ENCODE measurements at regions not wholly inside any gene's neighbourhood (a gene's known extent, or its start where the extent isn't known, plus 50 kb on each side); places are given as distances from the start of the nearest gene placed in this dataset.

DNA sequence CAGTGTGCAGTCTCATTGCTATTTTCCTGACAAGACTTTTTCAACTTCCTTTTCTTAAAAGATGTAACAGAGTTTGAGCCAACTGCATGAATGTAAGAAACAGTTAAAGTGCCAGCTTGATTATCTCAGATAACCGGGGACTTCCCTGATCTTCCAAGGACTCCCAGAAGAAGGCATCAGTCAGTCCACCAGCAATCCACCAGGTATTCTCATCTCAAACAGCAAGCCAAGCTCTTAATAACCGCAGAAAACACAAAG is 350.1 kb downstream of the LIG4 start:
- no peak for TF ChIP-seq EZH2 (IDR thresholded peaks at IDR 0.05)
- TF ChIP-seq POLR2AphosphoS5 (IDR thresholded peaks at IDR 0.05; ENCODE audit: borderline replicate concordance, low read depth, low read length), result no peak

All from SK-N-MC (cell line).